Stimulated activated CD4-positive, alpha-beta T cell treated with anti-CD3 and anti-CD28 coated beads, Interleukin-1b, Interleukin-23, amount 100 ng/mL, for 4 hours (primary cell): ENCODE measurements at regions not wholly inside any gene's neighbourhood (a gene's known extent, or its start where the extent isn't known, plus 50 kb on each side); places are given as distances from the start of the nearest gene placed in this dataset.
"Not testable (repeated sequence)": the region's sequence is repeated elsewhere in the genome, so short reads cannot be mapped to it uniquely, and the experiment has no call there.

Experiments used
- DNase-seq, 2 donors: peaks; one replicate each; pipeline ENCODE4 v3.0.0-alpha.2; 2020; ENCODE audit warnings: low read depth in 2 of 2

DNA sequence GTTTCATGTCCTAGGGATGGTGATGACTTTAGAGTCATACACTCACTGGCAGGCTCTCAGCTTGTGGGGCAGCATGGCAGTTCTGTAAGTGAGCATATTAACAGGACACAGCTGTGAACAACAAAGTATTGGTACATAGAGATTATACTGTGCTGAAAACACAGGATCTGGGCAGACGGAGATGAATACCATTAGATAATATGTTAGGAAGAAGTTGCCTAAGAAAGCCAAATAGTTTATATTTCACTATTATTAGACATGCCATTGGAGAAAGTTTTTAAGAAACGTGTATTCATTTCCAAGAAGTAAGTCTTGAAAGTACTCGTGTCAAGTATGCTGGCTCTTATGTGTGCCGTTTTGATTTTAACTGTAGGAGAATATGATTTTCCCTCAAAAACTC is 274.5 kb downstream of the INHBA start:
- DNase-seq: no peak

DNA sequence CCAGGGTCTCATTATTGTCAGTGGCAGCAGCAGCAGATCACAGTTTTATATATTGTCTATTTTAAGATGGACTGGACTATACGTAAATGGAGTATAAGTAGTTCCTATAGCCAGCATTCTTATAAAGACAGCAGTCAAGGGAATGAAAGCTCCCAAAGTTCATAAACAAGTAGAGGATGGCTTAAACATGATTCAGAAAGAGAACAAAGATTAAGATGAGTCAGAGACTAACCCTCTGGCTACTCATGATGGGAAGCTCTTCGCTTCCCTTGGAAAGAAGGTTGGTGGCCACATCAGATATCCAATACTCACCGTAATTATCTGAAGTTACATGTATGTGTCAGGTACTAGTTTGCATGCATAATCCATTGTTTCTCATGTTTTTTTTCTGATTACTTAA is 277.0 kb downstream of the INHBA start:
- DNase-seq: no peak

- DNase-seq: no peak
Measured at GRCh38 chr7:41421056-41421455, 281.8 kb downstream of the INHBA start.

DNA sequence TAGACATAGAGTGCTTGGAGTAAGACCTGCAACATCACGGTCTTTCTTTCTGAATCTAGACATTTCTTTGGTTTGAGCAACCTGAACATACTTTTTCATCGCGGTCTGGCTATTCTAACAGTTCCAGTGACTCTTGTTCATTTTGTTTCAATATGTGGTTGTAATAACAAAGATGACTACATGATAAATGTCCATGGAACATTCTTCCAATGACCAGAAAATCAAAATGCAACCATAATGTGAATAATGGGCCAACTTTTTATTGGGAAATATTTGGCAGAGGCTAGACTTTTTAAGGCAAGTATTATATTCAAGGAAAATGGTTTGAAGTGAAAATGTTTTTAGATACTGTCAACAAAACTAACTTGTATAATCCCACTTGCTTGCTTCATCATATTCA is 282.5 kb downstream of the INHBA start:
- DNase-seq: no peak

DNA sequence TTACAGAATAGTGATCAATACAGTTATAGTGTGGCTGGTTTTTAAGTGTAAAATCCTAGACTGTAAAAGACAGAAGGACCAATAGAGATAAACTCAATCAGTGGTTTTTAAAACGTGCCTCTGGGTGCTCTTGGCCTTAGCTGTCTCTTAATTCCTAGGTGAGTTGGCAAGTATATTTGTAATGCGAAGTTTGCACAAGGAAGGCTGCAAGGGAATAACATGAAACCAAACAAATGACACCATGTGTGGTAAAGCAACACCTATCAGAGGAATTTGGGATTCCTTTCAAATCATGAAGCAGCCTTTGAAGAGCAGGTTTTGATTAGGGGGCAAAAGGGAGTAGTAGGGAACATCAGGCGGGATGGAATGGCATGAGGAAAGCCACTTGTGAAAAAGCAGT is 284.6 kb downstream of the INHBA start:
- no peak for DNase-seq

DNA sequence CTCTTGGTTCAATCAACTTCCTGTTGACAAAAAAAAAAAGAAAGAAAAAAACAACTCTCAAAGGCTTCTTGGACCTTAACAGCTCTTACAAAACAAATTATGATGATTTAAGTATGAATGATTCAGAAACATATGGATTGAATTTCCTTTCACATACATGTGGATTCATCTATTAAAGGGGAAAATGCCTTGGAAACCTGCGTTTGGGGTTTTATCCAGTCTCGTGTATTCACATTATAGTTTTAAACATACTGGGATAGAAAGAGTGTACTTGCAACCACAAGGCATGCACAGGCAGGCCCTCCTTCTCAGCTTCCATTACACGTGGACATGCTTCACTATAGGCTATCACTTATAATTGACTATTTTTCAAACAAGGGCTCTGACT is 286.7 kb downstream of the INHBA start:
- DNase-seq: no peak

- no peak for DNase-seq
Measured at GRCh38 chr7:41415471-41416207, 287.3 kb downstream of the INHBA start.

GRCh38 chr7:41415051-41415450 is 287.8 kb downstream of the INHBA start:
- DNase-seq: no peak

GRCh38 chr7:41404375-41405074 is 298.4 kb downstream of the INHBA start:
- DNase-seq: no peak

DNA sequence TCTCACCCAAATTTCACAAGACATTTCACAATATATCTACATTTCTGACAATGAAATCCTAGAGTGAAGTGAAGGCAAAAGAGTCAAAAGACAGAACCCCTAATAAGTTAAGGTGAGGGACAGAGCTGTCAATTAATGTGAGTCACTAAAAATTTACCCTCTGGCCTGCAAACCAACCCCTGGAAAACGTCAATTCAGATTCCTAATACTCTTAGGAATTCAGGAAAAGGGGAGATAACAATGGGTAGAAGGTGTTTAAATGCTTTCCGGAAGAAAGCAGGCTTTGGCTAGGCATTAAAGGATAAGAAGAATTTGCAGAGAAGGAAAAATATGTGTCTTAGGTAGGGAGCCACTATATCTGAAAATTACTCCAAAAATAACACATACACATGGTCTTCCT is 299.6 kb downstream of the INHBA start:
- DNase-seq: no peak

DNA sequence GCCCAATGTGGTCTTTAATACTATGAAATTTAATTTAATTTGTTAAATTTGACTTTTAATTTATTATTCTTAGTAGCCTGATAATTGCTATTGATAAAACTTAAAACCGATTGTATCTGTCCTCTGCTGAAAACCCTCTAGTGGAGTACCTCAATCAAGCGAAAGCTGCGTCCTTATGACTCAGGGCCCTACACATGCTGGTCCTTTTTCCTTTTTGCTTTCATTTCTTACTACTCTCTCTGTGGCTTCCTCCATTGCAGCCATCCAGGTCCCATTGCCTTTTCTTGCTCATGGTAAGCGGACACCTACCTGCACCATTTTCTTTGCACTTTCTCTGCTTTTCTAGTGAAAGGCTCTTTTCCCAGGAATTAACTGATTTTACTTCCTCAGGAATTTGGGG is 301.1 kb downstream of the INHBA start:
- DNase-seq: no peak

DNA sequence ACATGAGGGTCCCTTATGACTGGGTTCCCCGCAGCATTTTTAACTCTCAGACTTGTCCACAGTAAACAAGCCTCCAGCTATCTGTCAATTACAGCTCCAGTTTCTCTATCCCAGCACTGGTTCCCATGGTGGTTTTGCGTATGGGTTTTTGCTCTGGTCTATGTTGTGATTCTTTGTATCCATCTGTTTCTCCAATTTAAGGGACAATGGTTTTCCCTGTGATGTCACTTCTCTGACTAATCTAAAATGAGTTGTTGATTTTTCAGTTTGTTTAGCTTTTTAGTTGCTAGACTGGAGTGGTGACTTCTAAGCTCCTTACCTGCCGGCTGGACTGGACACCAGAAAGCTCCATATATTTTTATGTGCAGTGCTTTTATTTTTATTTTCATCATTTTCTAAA is 303.7 kb downstream of the INHBA start:
- no peak for DNase-seq

GRCh38 chr7:41391818-41392217 is 311.1 kb downstream of the INHBA start:
- no peak for DNase-seq

GRCh38 chr7:41388933-41389332 is 314.0 kb downstream of the INHBA start:
- not testable (repeated sequence) for DNase-seq

DNA sequence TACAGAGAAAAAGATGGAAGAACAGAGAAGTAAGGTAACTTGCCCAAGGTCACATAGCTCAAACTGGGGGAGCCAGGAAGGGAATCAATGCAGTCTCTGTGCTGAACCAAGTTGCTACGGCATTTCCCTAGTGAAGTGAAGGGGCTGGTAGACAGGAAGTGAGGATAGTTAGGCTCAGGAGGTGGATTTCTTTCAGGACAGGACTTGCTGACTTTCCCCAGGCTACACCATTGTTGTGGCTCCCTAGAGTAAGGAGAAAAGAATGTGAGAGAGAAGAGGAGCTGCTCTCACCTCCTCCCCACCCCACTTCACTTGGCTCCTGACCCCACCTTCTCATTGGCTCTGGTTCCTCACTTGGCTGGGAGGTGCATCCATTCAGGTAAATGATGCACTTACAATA is 316.9 kb downstream of the INHBA start:
- DNase-seq: no peak

GRCh38 chr7:41384418-41384817 is 318.5 kb downstream of the INHBA start:
- no peak for DNase-seq

DNA sequence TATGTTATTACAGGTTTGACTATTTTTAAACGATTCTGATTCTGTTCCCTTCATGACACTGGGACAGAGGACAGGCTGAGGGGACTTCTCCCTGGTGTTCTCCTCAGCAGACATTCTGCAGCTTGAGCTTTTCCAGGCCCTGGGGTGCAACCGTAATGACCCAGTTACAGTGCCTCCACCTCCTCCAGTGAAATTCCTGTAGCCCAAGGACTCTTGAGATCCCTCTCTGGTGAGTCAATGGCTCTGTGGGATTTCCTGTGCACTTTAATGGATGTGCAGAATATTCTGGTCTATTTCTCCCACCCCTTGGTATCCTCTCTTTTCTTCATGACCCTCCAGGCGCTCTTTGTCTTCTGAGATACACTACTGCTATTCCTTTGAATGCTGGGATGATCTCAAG is 319.3 kb downstream of the INHBA start:
- no peak for DNase-seq

DNA sequence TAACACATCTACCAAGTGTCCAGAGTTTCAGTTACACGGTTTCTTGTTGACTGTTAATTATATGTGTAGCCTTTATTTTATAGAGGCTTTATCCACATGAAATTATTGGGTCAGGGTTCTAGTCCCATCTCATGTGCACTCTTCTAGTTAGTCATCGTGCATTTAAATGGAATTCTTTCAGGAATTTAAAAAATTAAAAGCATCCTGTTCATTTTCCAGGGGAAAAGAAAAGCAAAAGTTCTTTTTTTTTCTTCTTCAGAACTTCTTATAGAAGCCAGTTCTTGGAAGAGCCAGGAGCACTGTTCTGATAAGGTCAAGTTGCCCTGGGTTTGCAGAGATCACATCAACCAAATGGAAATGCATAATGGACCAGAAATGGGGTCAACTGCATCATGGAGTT is 324.7 kb downstream of the INHBA start:
- no peak for DNase-seq

- no peak for DNase-seq
Measured at GRCh38 chr7:41375582-41375981, 327.3 kb downstream of the INHBA start.

GRCh38 chr7:41374150-41374848 is 328.6 kb downstream of the INHBA start:
- no peak for DNase-seq

GRCh38 chr7:41367967-41368882 is 334.7 kb downstream of the INHBA start:
- no peak for DNase-seq

DNA sequence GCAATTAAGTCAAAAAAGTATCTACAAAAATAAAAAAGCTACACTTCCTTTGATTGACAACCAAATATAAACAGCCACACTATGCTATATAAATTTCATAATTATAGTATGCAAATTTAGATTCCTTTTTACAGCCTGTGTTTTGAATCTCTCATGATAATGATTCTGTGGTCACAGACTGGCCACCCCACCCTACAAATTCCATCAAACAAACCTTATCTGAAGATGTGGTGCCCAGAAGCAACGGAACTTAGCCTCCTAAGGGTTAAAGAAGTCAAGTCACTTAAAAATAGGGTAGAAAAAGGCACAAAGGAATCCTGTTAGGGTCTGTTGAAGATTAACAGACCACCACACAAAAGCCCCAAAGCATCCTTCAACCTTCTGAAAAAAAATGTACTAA is 351.8 kb downstream of the INHBA start:
- no peak for DNase-seq
